HG02759 (cell line): ENCODE measurements at regions not wholly inside any gene's neighbourhood (a gene's known extent, or its start where the extent isn't known, plus 50 kb on each side); places are given as distances from the start of the nearest gene placed in this dataset.

ENCODE experiments used
- ATAC-seq: cut with Tn5 transposase; IDR thresholded peaks from one replicate; pipeline ENCODE4 v1.9.1; 2021; ENCODE audit warnings: mild to moderate bottlenecking, moderate library complexity; ENCODE audit not compliant: unreplicated experiment

- ATAC-seq, result no peak
These were observed 178.9 kb upstream of the SNX7 start for GRCh38 chr1:98482611-98483010.

GRCh38 chr1:98480271-98480670 is 181.2 kb upstream of the SNX7 start:
- no peak for ATAC-seq

- ATAC-seq, result no peak
These were observed 183.4 kb upstream of the SNX7 start for GRCh38 chr1:98478121-98478520.

- no peak for ATAC-seq
These were observed 188.6 kb upstream of the SNX7 start for GRCh38 chr1:98472878-98473277.

- no peak for ATAC-seq
These were observed 189.9 kb upstream of the SNX7 start for GRCh38 chr1:98471633-98472032.

- no peak for ATAC-seq
These were observed 193.3 kb upstream of the SNX7 start for GRCh38 chr1:98468111-98468717.

- ATAC-seq, result no peak
These were observed 193.9 kb upstream of the SNX7 start for GRCh38 chr1:98467586-98467985.

GRCh38 chr1:98467122-98467521 is 194.4 kb upstream of the SNX7 start:
- no peak for ATAC-seq

- no peak for ATAC-seq
These were observed 199.6 kb upstream of the SNX7 start for GRCh38 chr1:98461873-98462385.

GRCh38 chr1:98460136-98460535 is 201.4 kb upstream of the SNX7 start:
- no peak for ATAC-seq

GRCh38 chr1:98459486-98459870 is 202.0 kb upstream of the SNX7 start:
- no peak for ATAC-seq

- no peak for ATAC-seq
These were observed 202.7 kb upstream of the SNX7 start for GRCh38 chr1:98458511-98459485.

- no peak for ATAC-seq
These were observed 204.3 kb upstream of the SNX7 start for GRCh38 chr1:98457248-98457647.

GRCh38 chr1:98454666-98455065 is 206.9 kb upstream of the SNX7 start:
- no peak for ATAC-seq

- ATAC-seq, result no peak
These were observed 208.5 kb upstream of the SNX7 start for GRCh38 chr1:98453066-98453465.

- peak; percentile 42 for ATAC-seq
These were observed 209.4 kb upstream of the SNX7 start for GRCh38 chr1:98452162-98452561.

GRCh38 chr1:98441281-98441680 is 220.2 kb upstream of the SNX7 start:
- no peak for ATAC-seq

- ATAC-seq, result no peak
These were observed 222.1 kb upstream of the SNX7 start for GRCh38 chr1:98439471-98439870.

- ATAC-seq, result no peak
These were observed 224.0 kb upstream of the SNX7 start for GRCh38 chr1:98437540-98437939.

GRCh38 chr1:98437011-98437410 is 224.5 kb upstream of the SNX7 start:
- no peak for ATAC-seq

- no peak for ATAC-seq
These were observed 231.5 kb upstream of the SNX7 start for GRCh38 chr1:98429965-98430443.

- ATAC-seq, result no peak
These were observed 232.7 kb upstream of the SNX7 start for GRCh38 chr1:98428864-98429263.
